Keratinocyte (primary cell): ENCODE measurements at regions not wholly inside any gene's neighbourhood (a gene's known extent, or its start where the extent isn't known, plus 50 kb on each side); places are given as distances from the start of the nearest gene placed in this dataset.

Experiments used
- DNase-seq: peaks from one replicate; pipeline ENCODE4 v3.0.0-alpha.2; 2011; ENCODE audit warnings: low read depth, missing footprints, low spot score
- FAIRE-seq: peaks from 2 replicates; lab custom pipeline; 2011; peaks lifted over from hg19 to GRCh38; lab: Jason Lieb, UNC
- H2AFZ ChIP-seq: 2 replicates; pipeline ENCODE4 v1.6.0; 2012; ENCODE audit warnings: low read length, control low read depth, inconsistent platforms; ENCODE audit not compliant: control insufficient read depth
- H3K27ac ChIP-seq: 2 replicates; pipeline ENCODE4 v1.5.1; 2011; ENCODE audit warnings: low read length; ENCODE audit not compliant: control insufficient read depth, insufficient read depth
- H3K27me3 ChIP-seq: 3 replicates; pipeline ENCODE4 v1.6.0; 2011; ENCODE audit warnings: low read length; ENCODE audit not compliant: control insufficient read depth, insufficient read depth; ENCODE audit errors: extremely low read depth
- H3K36me3 ChIP-seq, 2 experiments: 2 replicates in 1 of 2; 3 replicates in 1 of 2; pipeline ENCODE4 v1.5.1; 2011; ENCODE audit warnings: low read length in 2 of 2, mild to moderate bottlenecking in 1 of 2; ENCODE audit not compliant: control insufficient read depth in 2 of 2, insufficient read depth in 2 of 2; ENCODE audit errors: extremely low read depth in 1 of 2
- H3K4me1 ChIP-seq: 3 replicates; pipeline ENCODE4 v1.5.1; 2011; ENCODE audit warnings: low read length; ENCODE audit not compliant: control insufficient read depth, insufficient read depth; ENCODE audit errors: extremely low read depth
- H3K4me2 ChIP-seq: 3 replicates; pipeline ENCODE4 v1.6.0; 2011; ENCODE audit warnings: low read depth, low read length; ENCODE audit not compliant: control insufficient read depth, insufficient read depth; ENCODE audit errors: extremely low read depth
- H3K4me3 ChIP-seq, 3 experiments: fragments of 200-600 bp in 1 of 3; sonication (generic) in 1 of 3; 2 replicates in 2 of 3; 3 replicates in 1 of 3; pipeline ENCODE4 v1.5.1; 2011 to 2016; ENCODE audit warnings: low read length in 3 of 3, mild to moderate bottlenecking in 3 of 3, control low read depth in 2 of 3, inconsistent platforms in 1 of 3, low read depth in 1 of 3, mixed read lengths in 1 of 3, mixed run types in 1 of 3, moderate library complexity in 1 of 3; ENCODE audit not compliant: control insufficient read depth in 2 of 3, insufficient read depth in 2 of 3; ENCODE audit errors: extremely low read depth in 1 of 3
- H3K79me2 ChIP-seq: 2 replicates; pipeline ENCODE4 v1.6.0; 2012; ENCODE audit warnings: low read length; ENCODE audit not compliant: control insufficient read depth, insufficient read depth
- H3K9ac ChIP-seq: 3 replicates; pipeline ENCODE4 v1.6.0; 2011; ENCODE audit warnings: low read length; ENCODE audit not compliant: control insufficient read depth, insufficient read depth; ENCODE audit errors: extremely low read depth
- H3K9me1 ChIP-seq: 3 replicates; pipeline ENCODE4 v1.6.0; 2011; ENCODE audit warnings: low read length; ENCODE audit not compliant: control insufficient read depth, insufficient read depth; ENCODE audit errors: extremely low read depth
- H3K9me3 ChIP-seq: 2 replicates; pipeline ENCODE4 v1.5.1; 2012; ENCODE audit warnings: low read depth, low read length; ENCODE audit not compliant: control insufficient read depth
- H4K20me1 ChIP-seq: 3 replicates; pipeline ENCODE4 v1.6.0; 2011; ENCODE audit warnings: low read length; ENCODE audit not compliant: control insufficient read depth, insufficient read depth; ENCODE audit errors: extremely low read depth
- EZH2 ChIP-seq: IDR thresholded peaks from one replicate; pipeline ENCODE4 v1.6.1; 2012; ENCODE audit warnings: inconsistent platforms, mild to moderate bottlenecking, low read length, moderate library complexity
- dilution Hi-C: fragments of 300-500 bp; cut with MboI; formaldehyde crosslinking; loops from one replicate; pipeline ENCODE4 v1.7.0; 2020; ENCODE audit warnings: low sequenced_read_pairs; ENCODE audit not compliant: extremely low pct_ligation_motif_present
- TF ChIP-seq, protein P1 (sequence below), 3 experiments: IDR thresholded peaks in 1 of 3; conservative IDR thresholded peaks in 1 of 3; optimal IDR thresholded peaks in 1 of 3; 2 replicates in 2 of 3; 3 replicates in 1 of 3; pipeline versions ENCODE3 to v1.5.1; 2011; ENCODE audit warnings: low read length in 3 of 3, mild to moderate bottlenecking in 3 of 3, moderate library complexity in 2 of 3, control low read depth in 1 of 3, inconsistent platforms in 1 of 3; ENCODE audit not compliant: insufficient read depth in 2 of 3; ENCODE audit errors: extremely low read depth in 1 of 3

DNA sequence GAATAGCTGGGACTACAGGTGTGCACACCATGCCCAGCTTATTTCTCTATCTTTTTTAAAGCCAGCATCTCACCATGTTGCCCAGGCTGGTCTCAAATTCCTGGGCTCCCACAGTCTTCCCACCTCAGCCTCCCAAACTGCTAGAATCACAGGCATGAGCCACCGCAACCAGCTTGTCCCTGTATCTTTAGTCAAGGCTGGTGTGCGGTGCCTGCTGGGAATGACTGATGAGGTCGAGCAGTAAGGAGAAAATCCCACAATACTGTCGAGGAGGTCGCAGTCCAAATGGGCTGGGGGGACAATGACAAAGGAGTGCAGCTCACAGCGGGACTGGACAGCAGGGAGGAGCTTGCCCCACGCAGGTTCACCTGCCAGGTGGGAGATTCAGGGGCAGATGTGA is 50.2 kb upstream of the CALN1 start:
- Histone ChIP-seq H2AFZ (no peak overlapping the region), H3K9ac (no peak overlapping the region), H3K79me2 (no peaks in the 10 kb centered on the region), H3K4me1 (no peaks in the 10 kb centered on the region), H4K20me1 (no peaks in the 10 kb centered on the region), H3K4me3 (no peak overlapping the region), H3K4me2 (no peak overlapping the region), H3K27ac (no peak overlapping the region), H3K9me3 (no peaks in the 10 kb centered on the region), H3K27me3 (no peaks in the 10 kb centered on the region), H3K36me3 (no peaks in the 10 kb centered on the region), H3K9me1 (no peaks in the 10 kb centered on the region)
- no peak for FAIRE-seq
- DNase-seq: no peak
- dilution Hi-C loops: no loop called here
- TF ChIP-seq, protein P1, sequence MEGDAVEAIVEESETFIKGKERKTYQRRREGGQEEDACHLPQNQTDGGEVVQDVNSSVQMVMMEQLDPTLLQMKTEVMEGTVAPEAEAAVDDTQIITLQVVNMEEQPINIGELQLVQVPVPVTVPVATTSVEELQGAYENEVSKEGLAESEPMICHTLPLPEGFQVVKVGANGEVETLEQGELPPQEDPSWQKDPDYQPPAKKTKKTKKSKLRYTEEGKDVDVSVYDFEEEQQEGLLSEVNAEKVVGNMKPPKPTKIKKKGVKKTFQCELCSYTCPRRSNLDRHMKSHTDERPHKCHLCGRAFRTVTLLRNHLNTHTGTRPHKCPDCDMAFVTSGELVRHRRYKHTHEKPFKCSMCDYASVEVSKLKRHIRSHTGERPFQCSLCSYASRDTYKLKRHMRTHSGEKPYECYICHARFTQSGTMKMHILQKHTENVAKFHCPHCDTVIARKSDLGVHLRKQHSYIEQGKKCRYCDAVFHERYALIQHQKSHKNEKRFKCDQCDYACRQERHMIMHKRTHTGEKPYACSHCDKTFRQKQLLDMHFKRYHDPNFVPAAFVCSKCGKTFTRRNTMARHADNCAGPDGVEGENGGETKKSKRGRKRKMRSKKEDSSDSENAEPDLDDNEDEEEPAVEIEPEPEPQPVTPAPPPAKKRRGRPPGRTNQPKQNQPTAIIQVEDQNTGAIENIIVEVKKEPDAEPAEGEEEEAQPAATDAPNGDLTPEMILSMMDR (optimal IDR thresholded peaks at IDR 0.05 in 1 of 3, IDR thresholded peaks at IDR 0.05 in 1 of 3, conservative IDR thresholded peaks at IDR 0.05 in 1 of 3; ENCODE audit: extremely low read depth in 1 of 3, insufficient read depth in 2 of 3, low read length in 3 of 3): no peak
- no peak for TF ChIP-seq EZH2
